Activated CD8-positive, alpha-beta memory T cell treated with anti-CD3 and anti-CD28 coated beads, Interleukin-2, amount 10 ng/mL, durations not matched to agents 7 days and 5 days (primary cell): ENCODE measurements at regions not wholly inside any gene's neighbourhood (a gene's known extent, or its start where the extent isn't known, plus 50 kb on each side); places are given as distances from the start of the nearest gene placed in this dataset.
"Not testable (repeated sequence)": the region's sequence is repeated elsewhere in the genome, so short reads cannot be mapped to it uniquely, and the experiment has no call there.

ENCODE experiments used
- ATAC-seq: fragments of 150-1000 bp; cut with Tn5 transposase; one replicate; pipeline ENCODE4 v1.10.0; 2021; ENCODE audit warnings: moderate library complexity
- CTCF ChIA-PET: fragments of 350-600 bp; sonication (Branson Sonifier 250); formaldehyde crosslinking; loops from one replicate; lab custom pipeline; 2021; ENCODE audit warnings: antibody characterized with exemption; lab: Charles Lee
- DNase-seq: peaks from one replicate; pipeline ENCODE4 v3.0.0-alpha.2; 2020
- H3K27ac Mint-ChIP-seq: one replicate; pipeline ENCODE4 v1.8.0; 2021; ENCODE audit warnings: mild to moderate bottlenecking, mixed read lengths
- H3K27me3 Mint-ChIP-seq: one replicate; pipeline ENCODE4 v1.8.0; 2021; ENCODE audit warnings: mixed read lengths
- H3K36me3 Mint-ChIP-seq: one replicate; pipeline ENCODE4 v1.8.0; 2021; ENCODE audit warnings: mild to moderate bottlenecking, mixed read lengths
- H3K4me1 Mint-ChIP-seq: one replicate; pipeline ENCODE4 v1.8.0; 2021; ENCODE audit warnings: mixed read lengths
- H3K4me3 Mint-ChIP-seq: one replicate; pipeline ENCODE4 v1.8.0; 2021; ENCODE audit warnings: mild to moderate bottlenecking, moderate library complexity, mixed read lengths
- H3K9me3 Mint-ChIP-seq: one replicate; pipeline ENCODE4 v1.8.0; 2022; ENCODE audit warnings: low read depth, mixed read lengths

GRCh38 chr3:191593486-191593885 lies 132.5 kb downstream of the PYDC2 start:
- Mint-ChIP-seq H3K4me1 (no peaks in the 10 kb centered on the region), H3K4me3 (no peak overlapping the region), H3K9me3 (peaks cover 2% of the 10 kb centered on the region), H3K27ac (no peak overlapping the region), H3K27me3 (no peaks in the 10 kb centered on the region), H3K36me3 (no peaks in the 10 kb centered on the region)
- CTCF ChIA-PET = no interaction called here
- no peak for ATAC-seq
- DNase-seq = no peak

GRCh38 chr3:191615511-191615910 lies 154.5 kb downstream of the PYDC2 start:
- DNase-seq, H3K27me3 Mint-ChIP-seq, CTCF ChIA-PET, H3K27ac Mint-ChIP-seq, H3K36me3 Mint-ChIP-seq, ATAC-seq, H3K4me3 Mint-ChIP-seq, H3K4me1 Mint-ChIP-seq: not testable (repeated sequence)
- H3K9me3 Mint-ChIP-seq = peaks cover 13% of the 10 kb centered on the region

- Mint-ChIP-seq H3K27ac (no peak overlapping the region), H3K4me1 (no peaks in the 10 kb centered on the region)
- CTCF ChIA-PET = no interaction called here
Measured at GRCh38 chr3:191624299-191624698, 163.3 kb downstream of the PYDC2 start.

GRCh38 chr3:191627064-191627463 lies 166.1 kb downstream of the PYDC2 start:
- no peaks in the 10 kb centered on the region for H3K36me3 Mint-ChIP-seq
- H3K27me3 Mint-ChIP-seq = no peaks in the 10 kb centered on the region
- no peak for DNase-seq
- H3K9me3 Mint-ChIP-seq = peaks cover 3% of the 10 kb centered on the region
- H3K4me1 Mint-ChIP-seq = no peaks in the 10 kb centered on the region
- ATAC-seq = no peak
- no peak overlapping the region for H3K27ac Mint-ChIP-seq
- CTCF ChIA-PET = no interaction called here
- no peak overlapping the region for H3K4me3 Mint-ChIP-seq

More at GRCh38 chr3:191624299-191624698, 163.3 kb downstream of the PYDC2 start:
- Mint-ChIP-seq H3K4me3 (no peak overlapping the region), H3K36me3 (no peaks in the 10 kb centered on the region), H3K27me3 (no peaks in the 10 kb centered on the region), H3K9me3 (no peaks in the 10 kb centered on the region)
- DNase-seq (no peak), ATAC-seq (no peak)

GRCh38 chr3:191628571-191628970 lies 167.6 kb downstream of the PYDC2 start:
- no peak overlapping the region for H3K4me3 Mint-ChIP-seq
- no peak overlapping the region for H3K27ac Mint-ChIP-seq
- CTCF ChIA-PET = no interaction called here

GRCh38 chr3:191631496-191631895 lies 170.5 kb downstream of the PYDC2 start:
- Mint-ChIP-seq H3K9me3 (peaks cover 3% of the 10 kb centered on the region), H3K27me3 (no peaks in the 10 kb centered on the region), H3K36me3 (no peaks in the 10 kb centered on the region), H3K27ac (no peak overlapping the region), H3K4me3 (no peak overlapping the region), H3K4me1 (no peaks in the 10 kb centered on the region)
- CTCF ChIA-PET = no interaction called here
- DNase-seq = no peak
- no peak for ATAC-seq

More at GRCh38 chr3:191628571-191628970, 167.6 kb downstream of the PYDC2 start:
- Mint-ChIP-seq H3K36me3 (no peaks in the 10 kb centered on the region), H3K27me3 (no peaks in the 10 kb centered on the region), H3K9me3 (peaks cover 3% of the 10 kb centered on the region), H3K4me1 (no peaks in the 10 kb centered on the region)
- ATAC-seq (no peak), DNase-seq (no peak)

GRCh38 chr3:191634902-191635301 lies 173.9 kb downstream of the PYDC2 start:
- ATAC-seq = no peak
- no peaks in the 10 kb centered on the region for H3K27me3 Mint-ChIP-seq
- H3K4me3 Mint-ChIP-seq = no peak overlapping the region
- H3K36me3 Mint-ChIP-seq = no peaks in the 10 kb centered on the region
- H3K27ac Mint-ChIP-seq = no peak overlapping the region
- H3K4me1 Mint-ChIP-seq = no peaks in the 10 kb centered on the region
- no peak for DNase-seq
- peaks cover 7% of the 10 kb centered on the region for H3K9me3 Mint-ChIP-seq
- CTCF ChIA-PET = no interaction called here

GRCh38 chr3:191637611-191638010 lies 176.6 kb downstream of the PYDC2 start:
- Mint-ChIP-seq H3K9me3 (peaks cover 6% of the 10 kb centered on the region), H3K4me1 (no peaks in the 10 kb centered on the region), H3K27me3 (no peaks in the 10 kb centered on the region), H3K27ac (no peak overlapping the region), H3K4me3 (no peak overlapping the region), H3K36me3 (no peaks in the 10 kb centered on the region)
- DNase-seq = no peak
- CTCF ChIA-PET = no interaction called here
- ATAC-seq = no peak

- H3K4me1 Mint-ChIP-seq = no peaks in the 10 kb centered on the region
- no peaks in the 10 kb centered on the region for H3K36me3 Mint-ChIP-seq
- H3K9me3 Mint-ChIP-seq = peaks cover 19% of the 10 kb centered on the region
- no peak overlapping the region for H3K27ac Mint-ChIP-seq
- DNase-seq (no peak), ATAC-seq (no peak)
- H3K27me3 Mint-ChIP-seq = no peaks in the 10 kb centered on the region
- no peak overlapping the region for H3K4me3 Mint-ChIP-seq
- CTCF ChIA-PET = no interaction called here
Measured at GRCh38 chr3:191641789-191642188, 180.8 kb downstream of the PYDC2 start.

- Mint-ChIP-seq H3K27ac (no peak overlapping the region), H3K36me3 (no peaks in the 10 kb centered on the region), H3K9me3 (peaks cover 17% of the 10 kb centered on the region), H3K4me3 (no peak overlapping the region), H3K4me1 (no peaks in the 10 kb centered on the region), H3K27me3 (no peaks in the 10 kb centered on the region)
- CTCF ChIA-PET = no interaction called here
- ATAC-seq = no peak
- no peak for DNase-seq
Measured at GRCh38 chr3:191644291-191644690, 183.3 kb downstream of the PYDC2 start.

- Mint-ChIP-seq H3K27me3 (no peaks in the 10 kb centered on the region), H3K27ac (no peak overlapping the region), H3K9me3 (peaks cover 17% of the 10 kb centered on the region), H3K4me1 (no peaks in the 10 kb centered on the region), H3K36me3 (no peaks in the 10 kb centered on the region), H3K4me3 (no peak overlapping the region)
- CTCF ChIA-PET = no interaction called here
- DNase-seq (no peak), ATAC-seq (no peak)
Measured at GRCh38 chr3:191646242-191646641, 185.3 kb downstream of the PYDC2 start.

GRCh38 chr3:191648787-191649186 lies 187.8 kb downstream of the PYDC2 start:
- Mint-ChIP-seq H3K36me3 (no peaks in the 10 kb centered on the region), H3K27me3 (no peaks in the 10 kb centered on the region), H3K9me3 (peaks cover 17% of the 10 kb centered on the region), H3K4me1 (no peaks in the 10 kb centered on the region), H3K27ac (no peak overlapping the region), H3K4me3 (no peak overlapping the region)
- ATAC-seq (no peak), DNase-seq (no peak)
- CTCF ChIA-PET = no interaction called here

- H3K4me1 Mint-ChIP-seq = no peaks in the 10 kb centered on the region
- peaks cover 12% of the 10 kb centered on the region for H3K9me3 Mint-ChIP-seq
- H3K27me3 Mint-ChIP-seq = no peaks in the 10 kb centered on the region
- no peaks in the 10 kb centered on the region for H3K36me3 Mint-ChIP-seq
- CTCF ChIA-PET = no interaction called here
- H3K27ac Mint-ChIP-seq = no peak overlapping the region
- no peak for ATAC-seq
- H3K4me3 Mint-ChIP-seq = no peak overlapping the region
- DNase-seq = no peak
Measured at GRCh38 chr3:191649626-191650025, 188.7 kb downstream of the PYDC2 start.

GRCh38 chr3:191658781-191659419 lies 197.9 kb downstream of the PYDC2 start:
- H3K27me3 Mint-ChIP-seq, H3K27ac Mint-ChIP-seq, ATAC-seq, H3K4me3 Mint-ChIP-seq, DNase-seq, H3K4me1 Mint-ChIP-seq, H3K9me3 Mint-ChIP-seq, CTCF ChIA-PET, H3K36me3 Mint-ChIP-seq: not testable (repeated sequence)

GRCh38 chr3:191662150-191662549 lies 201.2 kb downstream of the PYDC2 start:
- CTCF ChIA-PET, H3K36me3 Mint-ChIP-seq, H3K9me3 Mint-ChIP-seq, H3K27me3 Mint-ChIP-seq, H3K4me3 Mint-ChIP-seq, H3K4me1 Mint-ChIP-seq, DNase-seq, ATAC-seq, H3K27ac Mint-ChIP-seq: not testable (repeated sequence)
